NCI-H1092 treated with DMSO at 0.1 percent for 48 hours (cell line): ENCODE measurements at regions not wholly inside any gene's neighbourhood (a gene's known extent, or its start where the extent isn't known, plus 50 kb on each side); places are given as distances from the start of the nearest gene placed in this dataset.

Experiments used
- DNase-seq: peaks from one replicate; lab custom pipeline; 2025; lab: John Stamatoyannopoulos, UW

DNA sequence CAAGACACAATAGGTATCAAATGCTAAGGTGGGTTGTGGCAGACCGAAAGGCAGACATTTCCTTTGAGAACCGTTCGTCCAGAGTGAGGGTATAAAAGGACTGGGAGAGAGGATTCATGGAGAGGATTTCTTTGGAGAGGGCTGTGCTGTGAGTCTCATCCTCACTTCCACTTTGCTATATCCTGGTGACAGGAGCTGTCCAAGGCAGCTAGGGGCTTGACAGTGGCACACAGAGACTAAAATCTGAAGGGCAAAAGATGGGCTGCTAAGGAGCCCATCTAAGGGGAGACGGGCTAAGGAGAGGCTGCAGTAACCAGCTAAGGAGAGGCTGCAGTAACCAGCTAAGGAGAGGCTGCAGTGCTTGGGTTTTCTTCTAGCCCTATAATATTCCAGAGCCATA, 214.0 kb upstream of the ADRA1B start:
- no peak for DNase-seq

DNA sequence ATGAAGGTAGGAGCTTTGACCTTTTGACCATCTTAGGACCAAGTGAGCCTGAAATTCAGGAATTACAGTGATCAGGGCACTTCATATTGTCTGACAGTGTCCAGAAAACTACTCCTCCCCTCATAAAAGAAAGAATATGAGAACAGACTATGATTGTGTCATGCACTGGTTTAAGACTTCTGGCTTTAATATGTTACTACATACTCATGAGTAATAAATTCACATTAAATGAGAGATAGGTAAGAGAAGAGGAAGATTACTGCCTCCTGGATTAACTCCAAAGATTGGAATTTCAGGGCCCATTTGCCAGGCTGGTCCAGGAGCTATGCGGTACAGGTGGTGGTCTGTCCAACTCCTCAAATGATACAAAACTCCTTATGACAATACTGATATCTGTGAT, 213.5 kb upstream of the ADRA1B start:
- DNase-seq = no peak

DNA sequence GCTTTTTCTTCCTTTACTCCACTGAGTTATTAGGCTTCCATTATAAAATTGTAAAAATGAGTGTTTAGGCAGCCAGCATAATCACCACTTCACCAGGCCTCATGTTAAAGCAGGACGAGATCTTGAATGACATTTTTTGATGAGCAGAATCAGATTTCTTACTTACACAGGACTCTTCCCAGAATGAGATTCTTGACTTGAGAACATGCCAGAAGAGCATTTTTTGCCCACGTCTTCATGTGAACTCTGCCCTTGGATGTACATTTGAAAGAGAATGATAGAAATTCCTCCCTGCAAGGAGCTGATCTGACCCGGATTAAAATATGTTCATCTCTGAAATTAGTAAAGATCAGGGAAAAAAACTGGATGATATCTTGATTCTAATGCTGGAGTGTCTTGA, 212.1 kb upstream of the ADRA1B start:
- no peak for DNase-seq

DNA sequence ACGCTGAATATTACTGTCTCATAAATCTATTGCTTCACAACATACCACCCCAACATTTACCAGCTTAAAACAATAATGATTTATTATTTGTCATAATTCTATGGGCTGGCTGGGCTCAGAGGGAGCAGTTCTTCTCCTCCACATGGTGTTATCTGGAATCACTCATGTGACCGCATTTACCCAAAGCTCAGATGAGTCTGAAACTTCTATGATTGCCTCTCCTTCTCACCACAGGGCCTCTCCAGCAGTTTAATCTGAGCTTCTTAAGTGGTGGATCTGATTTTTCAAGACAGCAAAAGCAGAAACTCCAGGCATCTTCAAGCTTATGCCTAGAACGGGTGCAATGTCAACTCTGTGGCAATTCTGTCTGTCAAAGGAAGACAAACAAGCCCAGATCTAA, 210.3 kb upstream of the ADRA1B start:
- DNase-seq = no peak

DNA sequence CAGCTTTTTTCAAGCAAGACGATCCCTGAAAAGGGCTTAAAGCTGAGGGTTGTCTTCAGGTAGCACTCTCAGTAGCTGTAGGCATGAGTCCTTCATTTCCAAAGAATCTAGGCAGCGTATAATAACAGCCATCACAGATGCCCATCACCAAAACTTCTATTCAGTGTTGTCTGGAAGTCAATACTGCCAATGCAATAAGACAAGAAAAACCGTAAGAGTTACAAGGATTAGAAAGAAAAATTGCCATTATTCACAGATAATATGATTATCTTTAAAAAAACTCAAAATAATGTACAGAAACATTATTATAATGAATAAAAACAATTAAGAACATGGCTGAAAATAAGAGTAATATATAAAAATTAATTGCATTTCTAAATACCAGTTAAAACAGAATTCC, 208.2 kb upstream of the ADRA1B start:
- DNase-seq = no peak

DNA sequence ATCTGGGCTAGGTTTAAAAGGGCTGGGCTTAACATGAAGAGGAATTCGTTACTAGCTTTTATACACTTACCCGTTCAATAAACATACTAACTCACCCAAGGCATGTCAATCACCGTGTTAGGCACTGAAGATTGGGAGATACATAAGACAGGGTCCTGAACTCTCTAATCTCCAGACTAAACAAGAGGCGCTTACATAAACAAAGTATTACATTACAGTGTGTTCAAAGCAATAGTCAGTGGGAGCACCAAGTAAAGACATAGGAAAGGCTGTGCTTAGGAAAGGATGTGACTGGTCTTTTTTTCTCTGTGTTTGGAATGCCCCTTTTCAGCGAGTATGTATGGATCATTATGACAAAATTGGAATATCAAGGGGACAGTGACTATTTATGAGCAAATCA, 203.6 kb upstream of the ADRA1B start:
- no peak for DNase-seq

DNA sequence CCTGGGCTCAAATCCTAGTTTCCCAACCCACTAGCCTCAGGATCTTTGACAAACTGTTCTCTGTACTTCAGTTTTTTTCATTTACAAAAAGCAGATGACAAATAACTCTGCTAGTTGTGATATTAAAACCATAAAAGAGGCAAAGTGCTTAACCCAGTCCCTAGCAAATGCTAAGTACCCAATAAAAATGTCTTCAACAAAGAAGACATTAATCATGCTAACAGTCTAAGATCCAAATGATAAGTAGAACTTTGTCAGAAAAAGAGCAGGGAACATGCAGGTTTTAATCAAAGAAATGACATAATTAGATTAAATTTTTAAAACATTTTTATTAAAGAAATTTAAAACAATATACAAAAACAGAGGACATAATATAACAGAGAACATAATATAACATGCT, 203.0 kb upstream of the ADRA1B start:
- DNase-seq = no peak

DNA sequence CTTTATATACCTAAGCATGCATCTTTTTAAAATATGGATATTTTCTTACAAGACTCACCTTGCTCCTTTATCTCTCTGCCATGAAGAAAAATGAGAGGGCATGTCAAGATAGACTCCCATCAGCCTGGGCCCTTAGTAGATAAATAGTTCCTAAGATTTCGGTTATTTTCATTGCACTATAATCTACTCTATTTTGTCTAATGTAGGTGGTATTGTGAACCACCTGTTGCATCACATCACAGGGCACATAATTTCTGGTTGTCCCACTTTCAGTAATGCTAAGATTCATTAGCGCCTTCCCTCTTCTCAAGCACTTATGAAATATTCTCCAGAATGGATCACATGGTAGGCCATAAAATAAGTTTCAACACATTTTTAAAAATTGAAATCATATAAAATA, 202.5 kb upstream of the ADRA1B start:
- DNase-seq = no peak

DNA sequence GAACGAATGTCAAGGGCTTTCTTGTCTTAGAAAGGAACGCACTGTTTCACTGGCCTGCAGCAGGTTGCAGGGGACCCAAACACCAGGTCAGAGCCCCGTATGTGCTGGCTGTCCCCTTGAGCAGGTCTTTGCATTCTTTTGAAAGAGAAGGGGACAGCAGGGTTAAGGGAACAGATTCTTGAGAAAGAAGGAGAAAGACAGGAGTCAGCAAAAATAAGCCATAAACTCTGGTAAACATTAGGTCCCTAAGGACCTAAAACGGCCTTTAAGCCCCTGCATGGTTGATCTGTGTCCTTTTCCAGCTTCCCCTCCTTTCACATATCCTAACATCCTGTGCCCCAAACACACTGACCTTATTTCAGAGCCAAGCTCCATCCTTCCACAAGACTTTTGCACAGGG, 190.8 kb upstream of the ADRA1B start:
- DNase-seq = no peak

DNA sequence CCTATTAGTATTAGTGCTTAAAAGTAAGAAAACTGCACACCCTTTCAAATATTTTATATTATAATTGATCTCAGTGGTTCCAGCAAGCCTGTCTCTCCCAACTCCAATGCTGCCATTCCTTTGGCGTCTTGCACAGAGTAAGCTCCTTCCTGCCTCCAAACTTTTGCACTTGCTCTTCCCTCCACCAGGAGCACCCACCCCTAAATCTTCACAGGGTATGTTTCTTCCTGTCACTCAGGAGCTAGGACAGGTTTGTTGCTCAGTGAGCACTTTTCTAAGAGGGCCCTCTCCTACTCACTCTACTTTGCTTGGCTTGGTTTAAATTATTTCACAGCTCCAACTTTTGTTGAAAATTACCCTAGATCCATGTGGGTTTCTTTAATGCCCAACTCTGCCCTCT, 189.1 kb upstream of the ADRA1B start:
- no peak for DNase-seq

DNA sequence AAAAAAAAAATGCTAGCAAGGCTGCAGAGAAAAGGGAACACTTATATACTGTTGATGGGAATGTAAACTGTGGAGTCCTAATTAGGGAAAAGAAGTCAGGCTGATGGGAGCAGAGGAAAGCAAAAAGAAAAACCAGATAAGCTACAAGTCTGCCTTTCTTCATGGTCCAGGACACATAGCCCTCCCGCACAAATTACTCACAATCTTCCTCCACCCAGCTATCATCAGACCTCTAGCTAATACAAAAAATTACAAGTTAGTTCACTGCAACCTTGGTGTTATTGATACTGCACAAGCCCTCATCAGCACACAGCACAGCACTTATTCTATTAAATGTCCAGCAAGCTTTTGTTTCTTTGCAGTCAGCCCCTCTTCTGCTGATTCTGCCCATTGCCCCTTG, 186.0 kb upstream of the ADRA1B start:
- no peak for DNase-seq

DNA sequence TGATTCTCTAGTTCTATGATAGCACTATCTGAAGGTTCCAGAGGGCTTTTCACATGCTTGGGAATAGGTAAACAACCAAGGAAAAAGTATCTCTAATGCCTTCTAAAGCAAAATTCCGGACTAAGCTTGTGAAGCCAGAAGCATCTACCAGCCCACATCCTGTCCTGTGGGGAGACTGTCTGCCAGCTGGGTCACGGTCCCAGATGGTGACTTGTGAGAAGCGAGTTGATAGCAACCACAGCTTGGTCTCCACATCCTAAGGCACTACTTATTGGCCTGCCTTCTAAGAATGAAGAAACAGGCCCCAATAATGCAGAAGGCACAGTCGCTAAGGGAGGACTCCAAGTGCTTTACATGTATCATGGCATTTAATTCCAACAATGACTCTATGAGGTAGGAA, 184.1 kb upstream of the ADRA1B start:
- no peak for DNase-seq

DNA sequence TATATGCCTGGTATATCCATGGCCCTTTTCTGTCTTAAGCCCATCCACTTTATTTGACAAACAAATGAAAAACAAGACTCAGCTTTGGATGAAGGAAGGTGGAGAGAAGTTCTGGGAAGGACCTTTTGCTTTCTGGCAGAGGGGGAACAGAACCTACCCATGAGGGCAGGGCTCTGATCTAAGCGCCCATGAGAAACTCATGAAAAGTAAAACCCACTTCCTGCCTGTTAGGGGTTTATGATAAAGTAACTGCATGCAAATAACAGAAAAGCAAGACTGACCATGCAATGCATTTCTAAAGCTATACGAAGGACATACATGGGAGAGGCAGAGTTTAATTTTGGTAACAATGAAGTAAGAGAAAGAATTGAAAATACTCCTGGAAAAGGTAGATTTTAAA, 181.9 kb upstream of the ADRA1B start:
- no peak for DNase-seq

DNA sequence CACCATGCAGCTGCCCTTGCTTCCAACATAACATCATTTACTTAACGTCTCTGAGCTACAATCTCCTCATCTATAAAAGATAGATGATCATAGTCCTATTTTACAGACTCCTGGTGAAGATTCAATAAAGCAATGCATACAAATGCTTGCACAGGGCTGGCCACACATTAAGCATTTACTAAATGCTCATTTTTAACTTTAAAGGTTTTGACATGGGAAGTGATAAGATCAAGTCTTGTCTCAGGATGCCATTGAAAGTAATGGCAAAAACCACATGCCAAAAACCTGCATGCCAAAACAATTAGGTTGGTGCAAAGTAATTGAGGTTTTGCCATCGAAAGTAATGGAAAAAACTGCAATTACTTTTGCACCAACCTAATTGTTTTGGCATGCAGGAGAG, 181.2 kb upstream of the ADRA1B start:
- no peak for DNase-seq

DNA sequence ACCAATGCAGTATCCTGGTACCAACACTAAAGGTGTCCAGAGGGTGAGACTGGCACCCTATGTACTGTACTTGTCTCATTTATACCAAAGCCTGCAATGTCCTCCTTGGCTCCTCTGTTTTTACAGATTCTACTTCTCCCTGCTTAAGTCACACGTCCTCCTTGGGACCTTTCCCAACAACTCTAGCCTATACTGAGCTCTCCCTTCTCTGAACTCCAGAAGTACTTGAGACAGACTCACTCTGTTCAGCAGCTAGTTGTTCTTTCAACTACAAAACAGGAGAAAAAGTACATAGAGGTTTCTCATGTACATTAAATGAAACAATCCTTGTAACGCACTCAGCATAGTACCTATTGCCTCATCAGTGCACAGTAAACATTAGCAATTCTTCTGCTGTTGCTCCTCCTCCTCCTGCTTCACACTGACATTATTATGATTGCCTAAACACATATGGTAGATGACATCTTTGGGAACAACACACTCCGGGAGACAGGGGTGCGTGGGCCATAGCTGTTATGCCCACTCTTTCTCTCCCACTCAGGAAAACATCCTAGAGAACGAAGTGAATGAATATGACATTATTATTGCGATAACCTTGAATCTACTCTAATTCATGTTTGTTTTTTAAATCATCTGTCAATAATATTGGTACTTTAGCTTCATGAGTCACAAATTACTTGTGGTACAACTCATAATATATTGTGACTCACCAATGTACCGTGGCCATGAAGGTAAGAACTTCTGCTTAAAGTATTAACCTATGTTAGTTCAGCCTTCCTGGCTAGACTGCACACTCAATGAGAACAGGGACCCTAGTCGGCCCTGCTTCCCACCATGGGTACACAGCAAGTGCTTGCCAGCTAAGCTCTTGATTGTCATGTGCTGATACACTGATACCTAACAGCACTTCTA, 180.3 kb upstream of the ADRA1B start:
- no peak for DNase-seq

DNA sequence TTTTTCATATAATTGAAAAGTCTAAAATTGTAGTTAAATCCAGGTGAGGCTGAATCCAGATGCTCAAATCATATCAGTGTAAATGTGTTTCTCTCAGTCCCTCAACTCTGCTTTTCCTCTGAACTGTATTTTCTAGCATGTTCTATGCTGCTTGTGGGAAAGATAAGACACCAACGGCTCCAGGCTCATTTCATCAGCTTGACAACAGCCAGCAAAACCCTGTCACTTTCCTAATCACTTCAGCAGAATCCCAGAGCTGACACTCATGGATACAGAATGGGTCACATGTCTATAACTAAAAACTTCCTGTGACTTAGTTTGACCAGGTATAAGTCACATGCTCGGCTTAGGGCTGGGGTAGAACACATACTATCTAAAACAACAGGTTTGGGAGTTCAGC, 179.4 kb upstream of the ADRA1B start:
- DNase-seq = no peak

DNA sequence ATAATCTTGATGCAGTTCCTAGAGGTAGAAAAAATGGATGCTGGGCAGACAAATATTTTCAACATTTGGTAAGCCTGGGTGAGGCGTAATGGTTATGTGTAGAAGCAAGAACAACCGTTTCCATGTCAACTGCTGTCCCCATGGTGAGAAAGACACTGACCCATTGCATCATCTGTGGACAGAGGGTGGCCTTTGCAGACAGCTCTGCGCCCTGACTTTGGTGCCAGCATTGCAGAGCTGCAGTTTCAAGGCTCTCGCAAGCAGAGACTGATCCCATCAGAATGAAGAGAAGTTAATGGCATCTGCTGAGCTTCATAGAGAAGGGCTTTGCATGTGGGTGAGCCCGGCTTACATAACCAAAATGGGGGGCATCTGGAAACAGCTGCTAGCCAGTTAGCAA, 179.0 kb upstream of the ADRA1B start:
- no peak for DNase-seq

DNA sequence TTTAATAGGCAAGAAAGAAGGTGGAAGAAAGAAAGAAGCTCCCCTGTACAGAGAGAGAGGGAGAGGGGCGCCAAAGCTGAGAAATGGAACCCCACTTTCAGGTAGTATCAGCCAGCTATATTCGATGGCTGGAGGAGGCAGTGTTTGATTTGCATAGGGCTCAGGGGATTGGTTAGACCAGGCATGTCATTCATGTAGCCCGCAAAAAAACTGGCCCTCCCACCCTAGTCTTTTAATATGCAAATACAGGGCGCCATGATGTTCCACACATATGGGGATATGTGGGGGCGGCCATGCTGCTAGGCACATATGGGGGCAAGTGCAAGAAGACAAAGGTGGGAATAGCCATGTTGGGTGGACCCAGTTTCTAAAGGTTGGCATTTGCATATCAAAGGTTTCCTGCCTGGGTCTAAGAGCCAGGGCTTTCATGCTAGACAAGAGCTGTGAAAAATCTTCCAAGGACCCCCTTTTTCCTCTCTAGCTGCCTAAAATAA, 174.4 kb upstream of the ADRA1B start:
- no peak for DNase-seq

DNA sequence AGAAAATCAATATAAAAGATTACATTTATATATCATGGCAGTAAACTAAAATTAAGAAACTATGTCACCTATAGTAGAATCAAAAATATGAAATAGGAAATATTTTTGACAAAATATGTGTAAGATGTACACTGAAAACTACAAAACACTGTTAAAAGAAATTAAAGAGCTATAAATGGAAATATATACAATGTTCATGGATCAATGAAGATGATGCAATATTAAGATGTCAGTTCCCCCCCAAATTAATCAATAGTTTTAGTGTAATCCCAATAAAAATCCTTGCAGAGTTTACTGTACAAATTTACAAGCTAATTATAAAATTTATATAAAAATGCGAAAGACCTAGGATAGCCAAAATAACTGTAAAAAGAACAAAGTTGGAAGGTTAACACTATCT, 173.0 kb upstream of the ADRA1B start:
- no peak for DNase-seq

DNA sequence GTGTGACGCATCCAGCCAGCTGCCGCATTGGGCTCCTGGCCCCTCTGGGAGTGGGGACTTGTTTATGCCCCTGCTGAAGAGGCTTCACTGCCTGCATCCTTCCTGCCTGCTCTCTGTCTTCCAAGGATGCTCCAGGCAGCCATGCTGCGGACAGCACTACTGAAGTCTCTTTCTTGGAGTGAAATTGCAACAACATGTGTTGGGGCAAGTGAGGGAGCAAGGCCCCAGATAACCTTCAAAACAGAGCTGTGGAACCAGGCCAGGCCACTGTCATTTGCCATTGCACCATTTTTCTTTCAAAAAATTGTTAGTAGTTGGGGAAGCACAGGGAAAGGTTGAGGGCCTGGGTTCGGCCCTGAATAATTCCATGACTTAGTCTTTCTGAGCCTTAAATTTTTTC, 169.6 kb upstream of the ADRA1B start:
- no peak for DNase-seq

DNA sequence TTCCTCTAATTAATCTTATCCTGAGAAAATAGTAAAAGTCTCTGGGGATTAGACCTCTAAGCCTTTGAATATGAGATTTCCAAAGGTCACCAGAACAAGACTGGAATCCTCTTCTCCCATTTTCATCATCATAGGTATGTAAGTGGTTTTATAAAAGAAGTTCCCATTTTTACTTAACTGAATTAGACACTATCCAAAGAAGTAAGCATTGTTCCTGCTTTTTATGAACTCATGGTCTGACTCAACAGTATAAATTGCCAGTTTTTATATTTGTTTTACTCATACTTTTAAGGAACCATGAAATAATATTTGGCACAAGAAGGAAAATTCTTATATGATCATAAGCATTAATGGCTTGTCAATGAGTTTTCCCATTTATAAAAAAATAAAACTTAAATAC, 167.1 kb upstream of the ADRA1B start:
- no peak for DNase-seq

DNA sequence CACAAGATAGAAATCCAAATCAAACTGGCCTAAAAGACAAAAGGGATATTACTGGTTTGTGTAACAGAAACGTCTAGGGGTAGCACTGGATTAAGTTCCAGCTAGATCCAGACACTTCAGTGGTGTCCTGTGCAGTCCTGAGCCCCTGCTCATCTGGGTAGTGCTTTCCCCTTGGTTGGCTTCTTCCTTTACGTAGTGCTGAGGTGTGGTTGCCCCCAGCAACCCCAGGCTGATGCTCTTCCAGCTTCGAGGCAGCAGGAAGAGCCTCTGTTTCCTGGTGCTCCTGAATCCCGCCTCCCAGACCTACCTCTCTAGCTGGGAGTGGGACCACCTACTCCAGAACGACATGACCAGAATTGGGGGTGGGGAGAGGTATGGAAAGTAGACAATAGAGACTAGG, 166.1 kb upstream of the ADRA1B start:
- no peak for DNase-seq

DNA sequence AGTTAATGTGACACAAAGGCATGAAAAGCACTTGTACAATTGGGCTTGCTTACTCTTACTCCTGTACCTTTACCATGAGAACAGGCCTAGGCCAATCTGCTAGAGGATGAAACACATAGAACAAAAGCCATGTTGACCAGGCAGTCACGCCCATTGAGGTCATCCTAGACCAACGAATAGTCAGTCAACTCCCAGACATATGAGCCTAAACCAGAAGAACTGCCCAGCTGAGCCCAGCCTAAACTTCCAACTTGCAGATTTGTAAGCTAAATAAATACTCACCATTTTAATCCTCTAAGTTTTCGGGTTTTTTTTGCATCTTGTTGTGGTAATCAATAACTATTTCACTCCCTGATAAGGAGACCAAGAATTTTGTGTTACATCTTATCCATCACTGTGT, 164.8 kb upstream of the ADRA1B start:
- DNase-seq = no peak

DNA sequence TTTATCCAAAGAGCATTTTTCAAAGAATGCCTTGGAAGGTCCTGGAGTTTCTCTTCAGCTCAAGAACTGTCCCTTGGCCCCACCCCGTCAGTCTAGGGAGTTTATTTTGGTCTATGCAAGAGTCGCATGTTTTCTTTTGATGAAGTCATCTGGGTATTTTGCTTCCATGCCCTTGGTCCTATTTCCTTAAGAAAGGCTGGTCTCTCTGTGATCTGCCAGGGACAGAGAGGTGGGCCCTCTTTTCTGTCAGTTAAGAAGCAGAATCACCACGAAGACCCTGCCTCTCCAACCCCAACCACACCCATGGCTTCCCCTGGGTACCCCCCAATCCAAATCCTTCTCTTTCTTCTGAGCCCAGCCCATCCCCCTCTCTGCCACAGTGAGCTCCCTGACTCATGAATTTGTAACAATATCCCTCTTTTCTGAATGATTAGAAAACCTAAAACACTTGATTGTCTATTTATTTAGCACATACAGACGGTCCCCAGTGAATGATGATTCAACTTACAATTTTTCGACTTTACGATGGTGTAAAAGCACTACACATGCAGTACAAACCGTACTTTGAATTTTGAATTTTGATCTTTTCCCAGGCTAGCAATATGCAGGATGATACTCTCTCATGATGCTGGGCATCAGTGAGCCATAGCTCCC, 163.5 kb upstream of the ADRA1B start:
- DNase-seq = no peak
